DMS 273 (cell line): ENCODE measurements at regions not wholly inside any gene's neighbourhood (a gene's known extent, or its start where the extent isn't known, plus 50 kb on each side); places are given as distances from the start of the nearest gene placed in this dataset.

Experiments used
- DNase-seq: peaks from one replicate; lab custom pipeline; 2025; ENCODE audit not compliant: unreplicated experiment; lab: John Stamatoyannopoulos, UW

- DNase-seq, result no peak
These were observed 187.6 kb upstream of the SHH start for GRCh38 chr7:155999631-156000489.

- DNase-seq, result no peak
These were observed 186.7 kb upstream of the SHH start for GRCh38 chr7:155998766-155999630.

- no peak for DNase-seq
These were observed 186.0 kb upstream of the SHH start for GRCh38 chr7:155998328-155998691.

GRCh38 chr7:155997431-155998327 lies 185.4 kb upstream of the SHH start:
- DNase-seq, result no peak

GRCh38 chr7:155996718-155997280 lies 184.5 kb upstream of the SHH start:
- no peak for DNase-seq

GRCh38 chr7:155995183-155995612 lies 182.9 kb upstream of the SHH start:
- no peak for DNase-seq

- DNase-seq, result no peak
These were observed 182.1 kb upstream of the SHH start for GRCh38 chr7:155994279-155994811.

- DNase-seq, result no peak
These were observed 181.4 kb upstream of the SHH start for GRCh38 chr7:155993420-155994278.

GRCh38 chr7:155992974-155993373 lies 180.7 kb upstream of the SHH start:
- no peak for DNase-seq

- no peak for DNase-seq
These were observed 180.3 kb upstream of the SHH start for GRCh38 chr7:155992538-155992937.

DNA sequence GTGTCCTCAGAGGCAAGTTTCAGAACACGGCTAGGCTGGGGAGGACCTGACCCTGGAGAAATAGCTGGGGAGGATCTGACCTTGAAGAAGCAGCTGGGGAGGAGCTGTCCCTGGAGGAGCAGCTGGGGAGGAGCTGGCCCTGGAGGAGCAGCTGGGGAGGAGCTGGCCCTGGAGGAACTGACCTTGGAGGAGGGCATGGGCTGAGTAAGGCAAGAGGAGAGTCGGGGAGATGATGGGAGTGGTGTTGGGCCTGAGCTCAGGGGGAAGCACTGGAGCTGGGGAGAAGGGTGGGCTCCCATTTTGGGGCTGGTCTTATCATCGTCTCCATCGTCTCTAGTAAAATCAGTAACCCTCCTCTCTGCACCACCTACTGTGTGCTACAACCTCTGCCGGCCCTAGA lies 179.8 kb upstream of the SHH start:
- no peak for DNase-seq

- no peak for DNase-seq
These were observed 179.2 kb upstream of the SHH start for GRCh38 chr7:155991470-155991869.

DNA sequence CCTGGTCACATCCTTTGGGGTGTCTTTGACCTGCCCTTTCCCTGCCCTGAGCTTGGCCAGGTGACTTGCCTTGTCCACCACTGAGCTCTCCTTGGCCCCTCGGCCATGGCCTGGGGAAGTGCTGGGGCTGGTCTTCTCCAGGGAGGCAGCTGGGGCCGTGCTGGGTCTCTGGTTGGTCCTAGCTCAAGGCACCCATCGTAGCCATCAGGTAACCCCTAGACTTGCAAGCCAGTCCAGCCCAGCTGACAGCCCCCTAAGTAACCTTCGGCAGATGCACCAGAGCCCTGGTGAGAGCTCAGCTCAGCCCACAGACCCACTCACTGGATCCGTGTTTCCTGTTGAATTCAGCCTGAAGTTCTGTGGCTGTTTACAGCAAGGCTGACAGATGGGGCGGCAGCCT lies 176.2 kb upstream of the SHH start:
- no peak for DNase-seq

DNA sequence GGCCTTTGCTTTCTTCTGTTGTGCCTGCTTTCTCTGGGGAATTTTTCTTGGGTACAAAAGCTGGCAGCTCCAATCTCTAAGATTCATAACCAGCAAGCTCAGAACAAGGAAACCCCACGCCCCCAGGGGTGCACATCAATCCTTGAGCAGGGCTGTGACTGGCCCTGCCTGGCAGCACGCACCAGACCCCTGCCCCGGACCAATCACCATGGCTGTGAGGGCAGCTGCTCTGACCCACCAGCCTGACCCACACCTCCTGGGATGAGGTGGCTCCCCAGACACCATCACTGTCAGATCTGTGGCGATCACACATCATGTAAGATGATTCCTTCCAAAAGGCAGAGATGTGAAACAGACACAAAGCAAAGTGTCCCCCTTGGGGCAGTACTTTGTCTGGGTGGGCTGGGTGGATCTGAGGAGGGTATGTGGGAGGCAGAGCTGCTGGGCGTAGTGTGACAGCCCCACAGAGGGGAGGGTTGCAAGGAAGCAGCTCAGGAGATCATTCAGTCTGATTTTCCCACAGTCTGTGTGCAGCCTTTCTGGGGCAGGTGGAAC lies 175.5 kb upstream of the SHH start:
- DNase-seq, result no peak

GRCh38 chr7:155986497-155987160 lies 174.4 kb upstream of the SHH start:
- no peak for DNase-seq

- DNase-seq, result no peak
These were observed 173.4 kb upstream of the SHH start for GRCh38 chr7:155985518-155986250.

DNA sequence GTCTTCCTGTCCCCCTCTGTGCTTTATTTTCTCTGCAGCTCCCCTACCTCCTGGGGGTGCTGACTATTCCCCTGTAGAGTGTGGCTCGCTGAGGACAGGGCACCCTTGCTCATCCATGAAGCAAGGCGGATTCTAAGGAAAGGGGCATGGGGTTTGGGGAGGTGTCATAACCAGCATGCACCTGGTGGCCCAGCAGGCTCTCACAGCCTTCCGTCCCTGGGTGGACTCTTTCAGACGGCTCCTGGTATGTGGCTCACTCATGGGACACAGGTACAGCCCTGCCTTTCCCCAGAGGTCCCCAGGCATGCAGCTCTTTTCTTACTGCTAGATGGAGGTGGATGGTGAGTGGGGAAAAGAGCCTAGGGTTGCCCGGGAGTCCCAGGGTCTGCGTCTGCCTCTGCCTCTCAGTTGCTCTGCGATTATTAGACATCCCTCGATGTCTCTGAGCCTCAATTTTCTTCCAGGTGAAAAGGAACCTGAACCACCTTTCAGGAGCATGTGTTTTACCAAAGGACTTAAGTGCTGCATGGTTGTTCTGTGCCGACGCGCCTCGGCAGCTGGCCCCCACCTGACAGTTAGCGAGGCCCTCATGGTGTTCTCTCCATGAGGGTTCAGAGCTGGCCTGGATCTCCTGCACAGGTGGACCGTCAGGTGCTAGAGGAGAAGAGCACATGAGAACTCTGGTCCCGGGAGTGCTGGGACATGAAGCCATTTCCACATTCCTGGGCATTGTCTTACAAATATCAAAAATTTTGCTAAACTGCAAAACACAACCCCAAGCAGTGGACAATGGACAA lies 172.5 kb upstream of the SHH start:
- no peak for DNase-seq
